K562 (cell line): ENCODE measurements at regions not wholly inside any gene's neighbourhood (a gene's known extent, or its start where the extent isn't known, plus 50 kb on each side); places are given as distances from the start of the nearest gene placed in this dataset.

Source experiments
- EZH2 ChIP-seq: IDR thresholded peaks from 2 replicates; pipeline ENCODE4 v1.6.1; 2012; ENCODE audit warnings: low read depth, mild to moderate bottlenecking, inconsistent platforms, low read length, borderline replicate concordance
- IRF2 ChIP-seq: sonication (generic); formaldehyde crosslinking; IDR thresholded peaks from 2 replicates; pipeline ENCODE4 v1.8.1; 2022; ENCODE audit warnings: mild to moderate bottlenecking, missing genetic modification reagents
- KLF1 ChIP-seq: fragments of 450-650 bp; IDR thresholded peaks from 2 replicates; pipeline ENCODE4 v1.6.1; 2016; ENCODE audit warnings: missing genetic modification characterization, missing compliant biosample characterization
- NR2C2 ChIP-seq, 2 experiments: fragments of 200-800 bp in 1 of 2; sonication (Bioruptor generic) in 1 of 2; sonication (generic) in 1 of 2; formaldehyde crosslinking in 1 of 2; IDR thresholded peaks; 2 replicates each; pipeline versions ENCODE4 v1.6.1 to v1.8.0; 2016 to 2022; ENCODE audit warnings: mild to moderate bottlenecking in 1 of 2, missing compliant biosample characterization in 1 of 2, missing genetic modification characterization in 1 of 2, missing genetic modification reagents in 1 of 2
- TRIM28 ChIP-seq: fragments of 450-650 bp; IDR thresholded peaks from 2 replicates; pipeline ENCODE4 v1.6.1; 2017
- ZFP1 ChIP-seq: fragments of 450-650 bp; formaldehyde crosslinking; IDR thresholded peaks from 2 replicates; pipeline ENCODE4 v1.4.0; 2020; ENCODE audit warnings: mild to moderate bottlenecking, mixed read lengths
- ZNF696 ChIP-seq: fragments of 250-450 bp; sonication (Bioruptor Pico); conservative IDR thresholded peaks from 2 replicates; pipeline ENCODE4 v1.4.0; 2020; ENCODE audit warnings: mild to moderate bottlenecking, moderate library complexity
- ZNF75A ChIP-seq: fragments of 450-650 bp; formaldehyde crosslinking; IDR thresholded peaks from 2 replicates; pipeline ENCODE4 v1.4.0; 2020; ENCODE audit warnings: mild to moderate bottlenecking
- ZZZ3 ChIP-seq: fragments of 450-650 bp; IDR thresholded peaks from 2 replicates; pipeline ENCODE4 v1.6.1; 2016; ENCODE audit warnings: antibody characterized with exemption, mild to moderate bottlenecking, moderate library complexity
- TF ChIP-seq, protein P1 (sequence below): IDR thresholded peaks from 2 replicates; pipeline ENCODE4 v1.6.1; 2012; ENCODE audit warnings: low read depth, low read length, improper control_type of control experiment, borderline replicate concordance
- TF ChIP-seq, protein P2 (sequence below): sonication (generic); formaldehyde crosslinking; IDR thresholded peaks from 2 replicates; pipeline ENCODE4 v1.8.1; 2023; ENCODE audit warnings: mild to moderate bottlenecking, missing genetic modification reagents
- TF ChIP-seq, protein P3 (sequence below): fragments of 250-450 bp; sonication (Bioruptor Pico); IDR thresholded peaks from 2 replicates; pipeline ENCODE4 v1.4.0; 2020
- TF ChIP-seq, protein P4 (sequence below): IDR thresholded peaks from 2 replicates; pipeline ENCODE4 v1.6.1; 2014; ENCODE audit warnings: antibody characterized with exemption
- TF ChIP-seq, protein P5 (sequence below): fragments of 150-350 bp; IDR thresholded peaks from 2 replicates; pipeline ENCODE4 v1.6.1; 2014; ENCODE audit warnings: low read depth, mild to moderate bottlenecking, low read length, borderline replicate concordance
- TF ChIP-seq, protein P6 (sequence below): fragments of 250-450 bp; sonication (Bioruptor Pico); IDR thresholded peaks from 2 replicates; pipeline ENCODE4 v1.8.0; 2021; ENCODE audit warnings: moderate library complexity, mild to moderate bottlenecking, inconsistent platforms

DNA sequence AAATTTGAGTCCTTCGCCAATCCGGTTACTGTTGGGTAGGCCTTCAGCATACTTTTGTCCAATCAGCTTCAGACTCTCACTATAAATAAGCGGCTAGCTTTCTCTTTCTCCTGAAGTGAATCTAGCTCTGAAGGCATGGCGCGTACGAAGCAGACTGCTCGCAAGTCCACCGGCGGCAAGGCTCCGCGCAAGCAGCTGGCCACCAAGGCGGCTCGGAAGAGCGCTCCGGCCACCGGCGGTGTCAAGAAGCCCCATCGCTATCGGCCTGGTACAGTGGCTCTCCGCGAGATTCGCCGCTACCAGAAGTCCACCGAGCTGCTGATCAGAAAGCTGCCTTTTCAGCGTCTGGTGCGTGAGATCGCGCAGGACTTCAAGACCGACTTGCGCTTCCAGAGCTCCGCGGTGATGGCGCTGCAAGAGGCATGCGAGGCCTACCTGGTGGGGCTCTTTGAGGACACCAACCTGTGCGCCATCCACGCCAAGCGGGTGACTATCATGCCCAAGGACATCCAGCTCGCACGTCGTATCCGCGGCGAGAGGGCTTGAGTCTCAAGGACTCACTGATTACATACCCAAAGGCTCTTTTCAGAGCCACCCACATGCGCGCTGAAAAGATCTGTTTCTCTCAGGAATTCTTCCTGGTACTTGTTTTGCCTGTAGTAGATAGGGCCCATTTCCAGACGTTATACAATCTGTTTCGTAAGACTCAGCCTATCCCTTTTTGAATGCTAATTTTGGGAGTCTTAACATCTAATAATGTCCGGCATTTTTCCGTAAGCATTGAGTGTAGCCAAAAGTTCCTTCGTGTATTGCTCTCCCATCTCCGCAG, 102.0 kb downstream of the OR2B2 start (continued):
- TF ChIP-seq, protein P1, sequence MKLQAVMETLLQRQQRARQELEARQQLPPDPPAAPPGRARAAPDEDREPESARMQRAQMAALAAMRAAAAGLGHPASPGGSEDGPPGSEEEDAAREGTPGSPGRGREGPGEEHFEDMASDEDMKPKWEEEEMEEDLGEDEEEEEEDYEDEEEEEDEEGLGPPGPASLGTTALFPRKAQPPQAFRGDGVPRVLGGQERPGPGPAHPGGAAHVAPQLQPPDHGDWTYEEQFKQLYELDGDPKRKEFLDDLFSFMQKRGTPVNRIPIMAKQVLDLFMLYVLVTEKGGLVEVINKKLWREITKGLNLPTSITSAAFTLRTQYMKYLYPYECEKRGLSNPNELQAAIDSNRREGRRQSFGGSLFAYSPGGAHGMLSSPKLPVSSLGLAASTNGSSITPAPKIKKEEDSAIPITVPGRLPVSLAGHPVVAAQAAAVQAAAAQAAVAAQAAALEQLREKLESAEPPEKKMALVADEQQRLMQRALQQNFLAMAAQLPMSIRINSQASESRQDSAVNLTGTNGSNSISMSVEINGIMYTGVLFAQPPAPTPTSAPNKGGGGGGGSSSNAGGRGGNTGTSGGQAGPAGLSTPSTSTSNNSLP: 0 out of 2 replicates have a peak, but pooled peaks have one; percentile 36
- no peak for TF ChIP-seq ZNF75A (CRISPR knock-in tag)
- TF ChIP-seq, protein P2, sequence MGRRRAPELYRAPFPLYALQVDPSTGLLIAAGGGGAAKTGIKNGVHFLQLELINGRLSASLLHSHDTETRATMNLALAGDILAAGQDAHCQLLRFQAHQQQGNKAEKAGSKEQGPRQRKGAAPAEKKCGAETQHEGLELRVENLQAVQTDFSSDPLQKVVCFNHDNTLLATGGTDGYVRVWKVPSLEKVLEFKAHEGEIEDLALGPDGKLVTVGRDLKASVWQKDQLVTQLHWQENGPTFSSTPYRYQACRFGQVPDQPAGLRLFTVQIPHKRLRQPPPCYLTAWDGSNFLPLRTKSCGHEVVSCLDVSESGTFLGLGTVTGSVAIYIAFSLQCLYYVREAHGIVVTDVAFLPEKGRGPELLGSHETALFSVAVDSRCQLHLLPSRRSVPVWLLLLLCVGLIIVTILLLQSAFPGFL (CRISPR knock-in tag): 0 out of 2 replicates have a peak, but pooled peaks have one; percentile 33
- TF ChIP-seq TRIM28: 0 out of 2 replicates have a peak, but pooled peaks have one; percentile 21
- TF ChIP-seq, protein P3, sequence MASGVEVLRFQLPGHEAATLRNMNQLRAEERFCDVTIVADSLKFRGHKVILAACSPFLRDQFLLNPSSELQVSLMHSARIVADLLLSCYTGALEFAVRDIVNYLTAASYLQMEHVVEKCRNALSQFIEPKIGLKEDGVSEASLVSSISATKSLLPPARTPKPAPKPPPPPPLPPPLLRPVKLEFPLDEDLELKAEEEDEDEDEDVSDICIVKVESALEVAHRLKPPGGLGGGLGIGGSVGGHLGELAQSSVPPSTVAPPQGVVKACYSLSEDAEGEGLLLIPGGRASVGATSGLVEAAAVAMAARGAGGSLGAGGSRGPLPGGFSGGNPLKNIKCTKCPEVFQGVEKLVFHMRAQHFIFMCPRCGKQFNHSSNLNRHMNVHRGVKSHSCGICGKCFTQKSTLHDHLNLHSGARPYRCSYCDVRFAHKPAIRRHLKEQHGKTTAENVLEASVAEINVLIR (CRISPR knock-in tag): no peak
- TF ChIP-seq, protein P4, sequence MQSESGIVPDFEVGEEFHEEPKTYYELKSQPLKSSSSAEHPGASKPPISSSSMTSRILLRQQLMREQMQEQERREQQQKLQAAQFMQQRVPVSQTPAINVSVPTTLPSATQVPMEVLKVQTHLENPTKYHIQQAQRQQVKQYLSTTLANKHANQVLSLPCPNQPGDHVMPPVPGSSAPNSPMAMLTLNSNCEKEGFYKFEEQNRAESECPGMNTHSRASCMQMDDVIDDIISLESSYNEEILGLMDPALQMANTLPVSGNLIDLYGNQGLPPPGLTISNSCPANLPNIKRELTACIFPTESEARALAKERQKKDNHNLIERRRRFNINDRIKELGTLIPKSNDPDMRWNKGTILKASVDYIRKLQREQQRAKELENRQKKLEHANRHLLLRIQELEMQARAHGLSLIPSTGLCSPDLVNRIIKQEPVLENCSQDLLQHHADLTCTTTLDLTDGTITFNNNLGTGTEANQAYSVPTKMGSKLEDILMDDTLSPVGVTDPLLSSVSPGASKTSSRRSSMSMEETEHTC: no peak
- TF ChIP-seq ZFP1 (CRISPR knock-in tag): no peak
- TF ChIP-seq, protein P5, sequence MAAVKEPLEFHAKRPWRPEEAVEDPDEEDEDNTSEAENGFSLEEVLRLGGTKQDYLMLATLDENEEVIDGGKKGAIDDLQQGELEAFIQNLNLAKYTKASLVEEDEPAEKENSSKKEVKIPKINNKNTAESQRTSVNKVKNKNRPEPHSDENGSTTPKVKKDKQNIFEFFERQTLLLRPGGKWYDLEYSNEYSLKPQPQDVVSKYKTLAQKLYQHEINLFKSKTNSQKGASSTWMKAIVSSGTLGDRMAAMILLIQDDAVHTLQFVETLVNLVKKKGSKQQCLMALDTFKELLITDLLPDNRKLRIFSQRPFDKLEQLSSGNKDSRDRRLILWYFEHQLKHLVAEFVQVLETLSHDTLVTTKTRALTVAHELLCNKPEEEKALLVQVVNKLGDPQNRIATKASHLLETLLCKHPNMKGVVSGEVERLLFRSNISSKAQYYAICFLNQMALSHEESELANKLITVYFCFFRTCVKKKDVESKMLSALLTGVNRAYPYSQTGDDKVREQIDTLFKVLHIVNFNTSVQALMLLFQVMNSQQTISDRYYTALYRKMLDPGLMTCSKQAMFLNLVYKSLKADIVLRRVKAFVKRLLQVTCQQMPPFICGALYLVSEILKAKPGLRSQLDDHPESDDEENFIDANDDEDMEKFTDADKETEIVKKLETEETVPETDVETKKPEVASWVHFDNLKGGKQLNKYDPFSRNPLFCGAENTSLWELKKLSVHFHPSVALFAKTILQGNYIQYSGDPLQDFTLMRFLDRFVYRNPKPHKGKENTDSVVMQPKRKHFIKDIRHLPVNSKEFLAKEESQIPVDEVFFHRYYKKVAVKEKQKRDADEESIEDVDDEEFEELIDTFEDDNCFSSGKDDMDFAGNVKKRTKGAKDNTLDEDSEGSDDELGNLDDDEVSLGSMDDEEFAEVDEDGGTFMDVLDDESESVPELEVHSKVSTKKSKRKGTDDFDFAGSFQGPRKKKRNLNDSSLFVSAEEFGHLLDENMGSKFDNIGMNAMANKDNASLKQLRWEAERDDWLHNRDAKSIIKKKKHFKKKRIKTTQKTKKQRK: no peak
- no peak for TF ChIP-seq KLF1 (tag)
- TF ChIP-seq, protein P6, sequence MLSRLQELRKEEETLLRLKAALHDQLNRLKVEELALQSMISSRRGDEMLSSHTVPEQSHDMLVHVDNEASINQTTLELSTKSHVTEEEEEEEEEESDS (CRISPR knock-in tag): no peak
- TF ChIP-seq ZNF696: no peak
- TF ChIP-seq EZH2: no peak
- peak; percentile 88 for TF ChIP-seq NR2C2 (CRISPR knock-in tag; IDR thresholded peaks at IDR 0.05)
- no peak for TF ChIP-seq NR2C2 (tag; IDR thresholded peaks at IDR 0.05)
- TF ChIP-seq IRF2: no peak
- no peak for TF ChIP-seq ZZZ3
